PC-9 (cell line): ENCODE measurements at regions not wholly inside any gene's neighbourhood (a gene's known extent, or its start where the extent isn't known, plus 50 kb on each side); places are given as distances from the start of the nearest gene placed in this dataset.

ENCODE experiments used
- BruUV-seq: library from RNA; stranded (reverse); fragments of 400-500 nt; replicated peaks from 2 replicates; lab custom pipeline; 2021; lab: Mats Ljungman, UMichigan
- CTCF ChIA-PET: fragments of 300-600 bp; sonication (Branson Sonifier 250); formaldehyde crosslinking; loops from one replicate; lab custom pipeline; 2022; ENCODE audit warnings: antibody characterized with exemption; lab: Charles Lee
- POLR2A ChIA-PET: fragments of 300-600 bp; sonication (Branson Sonifier 250); formaldehyde crosslinking; loops from one replicate; lab custom pipeline; 2022; ENCODE audit warnings: antibody characterized with exemption; ENCODE audit not compliant: unreplicated experiment; lab: Charles Lee
- DNase-seq, 2 experiments: peaks; one replicate each; pipeline versions ENCODE4 v3.0.0 to v3.0.0-alpha.2; 2015 to 2022; ENCODE audit warnings: mixed read lengths in 1 of 2
- H2AFZ ChIP-seq: fragments of 200-600 bp; sonication (generic); 2 replicates; pipeline ENCODE4 v1.8.1; 2017; ENCODE audit warnings: antibody characterized with exemption
- H3F3A ChIP-seq: fragments of 200-600 bp; sonication (generic); 2 replicates; pipeline ENCODE4 v1.8.1; 2017; ENCODE audit warnings: antibody characterized with exemption, mild to moderate bottlenecking, low read depth; ENCODE audit not compliant: insufficient read depth
- H3K27ac ChIP-seq: fragments of 200-600 bp; sonication (generic); 2 replicates; pipeline ENCODE4 v1.6.1; 2016; ENCODE audit warnings: mixed run types
- H3K27me3 ChIP-seq: fragments of 200-600 bp; sonication (generic); 2 replicates; pipeline ENCODE4 v1.6.1; 2016; ENCODE audit warnings: low read depth, mixed run types; ENCODE audit not compliant: insufficient read depth
- H3K36me3 ChIP-seq: fragments of 200-600 bp; sonication (generic); 2 replicates; pipeline ENCODE4 v1.6.1; 2016; ENCODE audit warnings: low read depth, mixed run types
- H3K4me1 ChIP-seq: fragments of 200-600 bp; sonication (generic); replicated peaks from 2 replicates; pipeline ENCODE4 v1.6.1; 2016; ENCODE audit warnings: mixed run types; ENCODE audit not compliant: insufficient read depth
- H3K4me2 ChIP-seq: fragments of 200-600 bp; sonication (generic); 2 replicates; pipeline ENCODE4 v1.6.1; 2017; ENCODE audit warnings: mixed run types
- H3K4me3 ChIP-seq: fragments of 200-600 bp; sonication (generic); 2 replicates; pipeline ENCODE4 v1.6.1; 2016; ENCODE audit warnings: mixed run types
- H3K79me2 ChIP-seq: fragments of 200-600 bp; sonication (generic); 2 replicates; pipeline ENCODE4 v1.6.1; 2017; ENCODE audit warnings: low read depth, mixed run types
- H3K9me2 ChIP-seq: fragments of 200-600 bp; sonication (generic); 2 replicates; pipeline ENCODE4 v1.8.1; 2017; ENCODE audit warnings: mild to moderate bottlenecking; ENCODE audit not compliant: insufficient read depth
- H3K9me3 ChIP-seq: fragments of 200-600 bp; sonication (generic); 2 replicates; pipeline ENCODE4 v1.8.1; 2016; ENCODE audit warnings: low read depth; ENCODE audit not compliant: insufficient read depth
- H4K20me1 ChIP-seq: fragments of 200-600 bp; sonication (generic); 2 replicates; pipeline ENCODE4 v1.8.1; 2017; ENCODE audit not compliant: insufficient read depth
- CTCF ChIP-seq: fragments of 200-600 bp; sonication (generic); conservative IDR thresholded peaks from 2 replicates; pipeline ENCODE4 v1.6.1; 2017; ENCODE audit warnings: mixed run types, antibody characterized with exemption, mild to moderate bottlenecking, moderate library complexity
- EZH2 ChIP-seq: fragments of 200-600 bp; sonication (generic); IDR thresholded peaks from 2 replicates; pipeline ENCODE4 v1.8.0; 2017; ENCODE audit warnings: antibody characterized with exemption, low read depth
- intact Hi-C: fragments of 100-400 bp; cut with micrococcal nuclease; formaldehyde crosslinking; loops from one replicate; pipeline ENCODE4 v1.10.0; 2022; ENCODE audit not compliant: unreplicated experiment

- no TSS peak for BruUV-seq
- Histone ChIP-seq H2AFZ (no peak overlapping the region), H3K79me2 (peaks cover 34% of the 10 kb centered on the region), H3K9me2 (no peaks in the 10 kb centered on the region), H3K4me2 (peak overlapping the region; percentile 47), H3K9me3 (no peaks in the 10 kb centered on the region), H3K36me3 (peaks cover 23% of the 10 kb centered on the region), H4K20me1 (peaks cover 49% of the 10 kb centered on the region), H3K27ac (peak overlapping the region; percentile 59), H3K4me1 (peaks cover 28% of the 10 kb centered on the region), H3K27me3 (no peaks in the 10 kb centered on the region), H3K4me3 (no peak overlapping the region; the same call in 1 of the 2 replicates), H3F3A (peaks cover 41% of the 10 kb centered on the region)
- TF ChIP-seq CTCF (no peak), EZH2 (no peak)
- peak; percentile 91 to 98 for DNase-seq
- ChIA-PET POLR2A (no interaction called here), CTCF (interaction anchor here (0.6 to 0.7 kb wide), 2 partner anchors 93 to 444 kb away, joined by 3 to 4 read pairs; no protein-coding TSS in a partner anchor)
- intact Hi-C loops = loop anchor here (1.0 kb wide), 4 partner anchors 20 to 39 kb away; no protein-coding TSS in a partner anchor
Measured at GRCh38 chr12:124480469-124481256, 86.7 kb downstream of the NCOR2 start.

GRCh38 chr12:124479680-124480468, 87.5 kb downstream of the NCOR2 start:
- CTCF ChIA-PET = no interaction called here
- peaks cover 41% of the 10 kb centered on the region for H3K79me2 ChIP-seq

More at GRCh38 chr12:124479680-124480468, 87.5 kb downstream of the NCOR2 start:
- POLR2A ChIA-PET = no interaction called here
- Histone ChIP-seq H3K9me2 (no peaks in the 10 kb centered on the region), H3K27me3 (no peaks in the 10 kb centered on the region), H4K20me1 (peaks cover 43% of the 10 kb centered on the region), H3K4me3 (no peak overlapping the region; the same call in 1 of the 2 replicates), H3K27ac (peak overlapping the region; percentile 59), H3K4me1 (peaks cover 28% of the 10 kb centered on the region), H2AFZ (no peak overlapping the region), H3K4me2 (peak overlapping the region; percentile 47), H3K36me3 (peaks cover 28% of the 10 kb centered on the region), H3F3A (peaks cover 41% of the 10 kb centered on the region), H3K9me3 (no peaks in the 10 kb centered on the region)
- peak in 1 of 2 experiments; percentile 70 for DNase-seq
- TF ChIP-seq CTCF = no peak
- TF ChIP-seq EZH2 = no peak
- intact Hi-C loops = loop anchor here (1.0 kb wide), 3 partner anchors 27 to 39 kb away; no protein-coding TSS in a partner anchor
- BruUV-seq = no TSS peak
